ENCODE measurements at regions not wholly inside any gene's neighbourhood (a gene's known extent, or its start where the extent isn't known, plus 50 kb on each side); places are given as distances from the start of the nearest gene placed in this dataset.

DNA sequence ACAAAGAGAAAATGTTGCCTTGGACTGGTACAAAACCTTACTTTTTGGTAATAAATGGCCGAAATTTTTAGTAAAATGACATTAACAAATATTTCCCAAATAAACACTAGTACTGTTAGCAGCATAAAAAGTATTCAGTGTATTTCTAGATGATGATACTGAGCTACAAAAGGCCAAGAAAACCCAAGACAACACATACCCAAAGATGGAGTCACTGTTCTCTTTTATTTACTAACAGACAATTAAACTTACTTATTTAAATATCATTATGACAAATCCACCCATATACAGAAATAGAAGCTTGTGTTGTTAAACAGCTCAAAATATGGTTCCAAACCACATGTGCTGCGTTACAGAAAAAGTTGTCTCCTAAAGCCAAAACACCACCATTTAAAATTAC lies 239.9 kb downstream of the ZEB2 start (continued):
- TF ChIP-seq CHD4 (IDR thresholded peaks at IDR 0.05; ENCODE audit: insufficient read depth, insufficient replicate concordance, low read depth, low read length, poor library complexity, severe bottlenecking) = no peak
- no peak for TF ChIP-seq RB1 (IDR thresholded peaks at IDR 0.05; ENCODE audit: low read depth)

DNA sequence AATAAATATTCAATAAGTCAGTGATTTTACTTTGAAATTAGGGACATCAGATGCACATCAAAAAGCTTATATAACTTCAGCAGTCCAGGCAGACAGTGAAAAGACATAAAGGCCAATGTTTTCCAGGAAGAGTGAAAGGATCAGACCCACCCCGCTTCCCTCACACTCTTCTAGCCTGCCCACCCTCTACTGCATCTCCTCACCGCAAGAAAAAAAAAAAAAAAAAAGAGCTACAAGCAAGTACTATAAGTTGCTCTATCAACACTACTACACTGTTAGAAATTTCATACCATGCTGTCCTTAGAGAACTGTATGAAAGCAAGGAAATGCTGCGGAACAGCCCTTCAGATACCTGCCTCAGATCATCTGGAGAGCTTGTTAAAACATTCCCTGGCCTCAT lies 240.8 kb downstream of the ZEB2 start:
- H3K4me2 ChIP-seq (ENCODE audit: insufficient read depth, low read length) = no peak overlapping the region
- H3K9ac ChIP-seq (ENCODE audit: insufficient read depth in 1 of 2, low read depth in 2 of 2, low read length in 2 of 2) = no peak overlapping the region
- CTCF ChIA-PET (ENCODE audit: low intra/inter-chr PET ratio) = no interaction called here
- no peak overlapping the region for H3K27ac ChIP-seq (ENCODE audit: extremely low read depth, low read depth, low read length)
- no peaks in the 10 kb centered on the region for H3K9me1 ChIP-seq (ENCODE audit: control insufficient read depth, insufficient read depth, low read length)
- 0 out of 2 replicates have a peak overlapping the region, but pooled peaks have one; percentile 3 for H2AFZ ChIP-seq (ENCODE audit: low read depth, low read length)
- no peaks in the 10 kb centered on the region for H3K27me3 ChIP-seq (ENCODE audit: control insufficient read depth in 2 of 2, insufficient read depth in 2 of 2, low read length in 2 of 2)
- FAIRE-seq (no peak), ATAC-seq (no peak), DNase-seq (ENCODE audit: extremely low read depth in 1 of 4, low spot score in 3 of 4) (no peak)
- H3K4me3 ChIP-seq = no peak overlapping the region
- in situ Hi-C loops (cut with MboI) (no loop called here), intact Hi-C loops (cut with micrococcal nuclease) (no loop called here)
- H4K20me1 ChIP-seq (replicated peaks; ENCODE audit: control insufficient read depth, insufficient read depth, low read length) = no peaks in the 10 kb centered on the region
- no peaks in the 10 kb centered on the region for H3K36me3 ChIP-seq (ENCODE audit: control insufficient read depth, insufficient read depth, low read length)
- H3K9me3 ChIP-seq (replicated peaks; ENCODE audit: control insufficient read depth, insufficient read depth, low read depth, low read length) = no peaks in the 10 kb centered on the region
- no peaks in the 10 kb centered on the region; a peak in 3 of 5 replicates for H3K4me1 ChIP-seq (replicated peaks in 1 of 2; ENCODE audit: control insufficient read depth in 2 of 2, insufficient read depth in 2 of 2, low read length in 2 of 2)
- POLR2A ChIA-PET = interaction anchor here (0.7 kb wide), 1 partner anchor 14 kb away, joined by 3 read pairs; no protein-coding TSS in a partner anchor
- no TSS peak for BruUV-seq (replicated peaks)
- H3K79me2 ChIP-seq (ENCODE audit: control insufficient read depth, insufficient read depth, low read length) = no peaks in the 10 kb centered on the region
- WGBS (ENCODE audit: insufficient coverage, low coverage, missing lambda C conversion rate) = 86% methylated on average over 2 of the region's 3 CpGs
- no peak for TF ChIP-seq ZNF408 (CRISPR knock-in tag; IDR thresholded peaks at IDR 0.05; ENCODE audit: low read depth)
- no peak for TF ChIP-seq ZNF79 (CRISPR knock-in tag; IDR thresholded peaks at IDR 0.05; ENCODE audit: low read depth)
- TF ChIP-seq ZNF507 (tag; conservative IDR thresholded peaks at IDR 0.05) = no peak
- TF ChIP-seq, protein P1, sequence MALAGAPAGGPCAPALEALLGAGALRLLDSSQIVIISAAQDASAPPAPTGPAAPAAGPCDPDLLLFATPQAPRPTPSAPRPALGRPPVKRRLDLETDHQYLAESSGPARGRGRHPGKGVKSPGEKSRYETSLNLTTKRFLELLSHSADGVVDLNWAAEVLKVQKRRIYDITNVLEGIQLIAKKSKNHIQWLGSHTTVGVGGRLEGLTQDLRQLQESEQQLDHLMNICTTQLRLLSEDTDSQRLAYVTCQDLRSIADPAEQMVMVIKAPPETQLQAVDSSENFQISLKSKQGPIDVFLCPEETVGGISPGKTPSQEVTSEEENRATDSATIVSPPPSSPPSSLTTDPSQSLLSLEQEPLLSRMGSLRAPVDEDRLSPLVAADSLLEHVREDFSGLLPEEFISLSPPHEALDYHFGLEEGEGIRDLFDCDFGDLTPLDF (CRISPR knock-in tag; IDR thresholded peaks at IDR 0.05) = no peak
- no peak for TF ChIP-seq KAT2B (IDR thresholded peaks at IDR 0.05; ENCODE audit: low read depth, low read length)
- no peak for TF ChIP-seq CCNT2 (IDR thresholded peaks at IDR 0.05; ENCODE audit: borderline replicate concordance, extremely low read depth, insufficient read length, low read depth, low read length)
- TF ChIP-seq RCOR1 (IDR thresholded peaks at IDR 0.05; ENCODE audit: borderline replicate concordance in 1 of 2, low read depth in 2 of 2, low read length in 2 of 2) = no peak
- TF ChIP-seq, protein P2, sequence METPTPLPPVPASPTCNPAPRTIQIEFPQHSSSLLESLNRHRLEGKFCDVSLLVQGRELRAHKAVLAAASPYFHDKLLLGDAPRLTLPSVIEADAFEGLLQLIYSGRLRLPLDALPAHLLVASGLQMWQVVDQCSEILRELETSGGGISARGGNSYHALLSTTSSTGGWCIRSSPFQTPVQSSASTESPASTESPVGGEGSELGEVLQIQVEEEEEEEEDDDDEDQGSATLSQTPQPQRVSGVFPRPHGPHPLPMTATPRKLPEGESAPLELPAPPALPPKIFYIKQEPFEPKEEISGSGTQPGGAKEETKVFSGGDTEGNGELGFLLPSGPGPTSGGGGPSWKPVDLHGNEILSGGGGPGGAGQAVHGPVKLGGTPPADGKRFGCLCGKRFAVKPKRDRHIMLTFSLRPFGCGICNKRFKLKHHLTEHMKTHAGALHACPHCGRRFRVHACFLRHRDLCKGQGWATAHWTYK (CRISPR knock-in tag; IDR thresholded peaks at IDR 0.05) = no peak
